IMR-90 (cell line): ENCODE measurements at regions not wholly inside any gene's neighbourhood (a gene's known extent, or its start where the extent isn't known, plus 50 kb on each side); places are given as distances from the start of the nearest gene placed in this dataset.

Experiments
- ATAC-seq: fragments of 200-7000 bp; cut with Tn5 transposase; 2 replicates; pipeline ENCODE4 v1.9.1; 2020; ENCODE audit warnings: low read depth, mild to moderate bottlenecking, moderate library complexity
- BruUV-seq: library from RNA; stranded (reverse); fragments of 400-500 nt; replicated peaks from 2 replicates; lab custom pipeline; 2021; lab: Mats Ljungman, UMichigan
- CTCF ChIA-PET: fragments of 300-600 bp; formaldehyde crosslinking; extraction: SDS; loops from one replicate; lab custom pipeline; 2021; ENCODE audit warnings: antibody characterized with exemption; lab: Yijun Ruan, JAX
- POLR2A ChIA-PET: fragments of 300-600 bp; sonication (Branson Sonifier 250); formaldehyde crosslinking; loops from one replicate; lab custom pipeline; 2022; ENCODE audit warnings: antibody characterized with exemption; ENCODE audit not compliant: unreplicated experiment; lab: Charles Lee
- DNase-seq: peaks from one replicate; pipeline ENCODE4 v3.0.0; 2013
- H2AFZ ChIP-seq: replicated peaks from 2 replicates; pipeline ENCODE3; 2013; ENCODE audit warnings: low read length, mild to moderate bottlenecking; ENCODE audit not compliant: poor library complexity
- H2AK5ac ChIP-seq: 2 replicates; pipeline ENCODE4 v1.6.1; 2013; ENCODE audit warnings: low read depth, low read length, inconsistent platforms
- H2AK9ac ChIP-seq: replicated peaks from 2 replicates; pipeline ENCODE3; 2013; ENCODE audit warnings: mild to moderate bottlenecking, low read depth, low read length, moderate library complexity; ENCODE audit not compliant: poor library complexity
- H2BK120ac ChIP-seq: 2 replicates; pipeline ENCODE4 v1.6.1; 2013; ENCODE audit warnings: low read depth, low read length, inconsistent platforms
- H2BK15ac ChIP-seq: 3 replicates; pipeline ENCODE4 v1.6.1; 2013; ENCODE audit warnings: low read depth, low read length, inconsistent platforms
- H2BK20ac ChIP-seq: 2 replicates; pipeline ENCODE4 v1.6.1; 2013; ENCODE audit warnings: low read depth, mild to moderate bottlenecking, inconsistent platforms, low read length, moderate library complexity
- H2BK5ac ChIP-seq: 2 replicates; pipeline ENCODE4 v1.6.1; 2013; ENCODE audit warnings: mild to moderate bottlenecking, low read depth, low read length, inconsistent platforms; ENCODE audit not compliant: poor library complexity, severe bottlenecking
- H3K14ac ChIP-seq: replicated peaks from 2 replicates; pipeline ENCODE4 v1.6.1; 2013; ENCODE audit warnings: low read depth, low read length, inconsistent platforms
- H3K18ac ChIP-seq: 2 replicates; pipeline ENCODE4 v1.6.1; 2013; ENCODE audit warnings: low read depth, low read length, control low read depth
- H3K23ac ChIP-seq: 2 replicates; pipeline ENCODE4 v1.6.1; 2013; ENCODE audit warnings: low read depth, low read length, inconsistent platforms
- H3K27ac ChIP-seq: 2 replicates; pipeline ENCODE4 v1.5.1; 2013; ENCODE audit warnings: mild to moderate bottlenecking, control low read depth, low read length; ENCODE audit not compliant: insufficient read depth
- H3K27me3 ChIP-seq: 2 replicates; pipeline ENCODE4 v1.6.1; 2013; ENCODE audit warnings: low read length; ENCODE audit not compliant: control insufficient read depth, insufficient read depth
- H3K36me3 ChIP-seq: 2 replicates; pipeline ENCODE4 v1.6.1; 2013; ENCODE audit warnings: low read length, mixed read lengths; ENCODE audit not compliant: control insufficient read depth, insufficient read depth
- H3K4ac ChIP-seq: 2 replicates; pipeline ENCODE4 v1.6.1; 2013; ENCODE audit warnings: low read depth, low read length, inconsistent platforms
- H3K4me1 ChIP-seq: 2 replicates; pipeline ENCODE4 v1.6.1; 2013; ENCODE audit warnings: low read length, mixed read lengths; ENCODE audit not compliant: control insufficient read depth, insufficient read depth
- H3K4me2 ChIP-seq: 2 replicates; pipeline ENCODE4 v1.6.1; 2013; ENCODE audit warnings: low read depth, mild to moderate bottlenecking, control low read depth, low read length, moderate library complexity
- H3K4me3 ChIP-seq: 2 replicates; pipeline ENCODE4 v1.5.1; 2013; ENCODE audit warnings: low read depth, mild to moderate bottlenecking, control low read depth, low read length, moderate library complexity; ENCODE audit not compliant: insufficient read depth
- H3K56ac ChIP-seq: 2 replicates; pipeline ENCODE4 v1.6.1; 2013; ENCODE audit warnings: low read length, inconsistent platforms; ENCODE audit not compliant: insufficient read depth; ENCODE audit errors: extremely low read depth
- H3K79me1 ChIP-seq, 2 experiments: 2 replicates each; pipeline ENCODE4 v1.6.1; 2013; ENCODE audit warnings: low read length in 2 of 2, inconsistent platforms in 1 of 2, low read depth in 1 of 2
- H3K9ac ChIP-seq: 2 replicates; pipeline ENCODE4 v1.6.1; 2013; ENCODE audit warnings: low read depth, low read length, control low read depth
- H3K9me1 ChIP-seq: 2 replicates; pipeline ENCODE4 v1.6.1; 2013; ENCODE audit warnings: low read length, inconsistent platforms; ENCODE audit not compliant: insufficient read depth
- H3K9me3 ChIP-seq: 2 replicates; pipeline ENCODE4 v1.6.1; 2013; ENCODE audit warnings: low read length; ENCODE audit not compliant: control insufficient read depth, insufficient read depth
- H4K20me1 ChIP-seq: 2 replicates; pipeline ENCODE4 v1.6.1; 2013; ENCODE audit warnings: low read length, inconsistent platforms; ENCODE audit not compliant: insufficient read depth
- H4K5ac ChIP-seq: 2 replicates; pipeline ENCODE4 v1.6.1; 2013; ENCODE audit warnings: mild to moderate bottlenecking, low read depth, low read length, control low read depth
- H4K8ac ChIP-seq, 2 experiments: 2 replicates each; pipeline ENCODE4 v1.6.1; 2013; ENCODE audit warnings: low read depth in 2 of 2, low read length in 2 of 2, control low read depth in 1 of 2, inconsistent platforms in 1 of 2
- H4K91ac ChIP-seq: 2 replicates; pipeline ENCODE4 v1.6.1; 2013; ENCODE audit warnings: low read depth, low read length, inconsistent platforms; ENCODE audit not compliant: insufficient read depth
- BHLHE40 ChIP-seq: fragments of 150-350 bp; IDR thresholded peaks from 2 replicates; pipeline ENCODE4 v1.6.1; 2016; ENCODE audit warnings: mild to moderate bottlenecking, low read depth, low read length
- FOS ChIP-seq: fragments of 150-350 bp; IDR thresholded peaks from 2 replicates; pipeline ENCODE4 v1.6.1; 2016; ENCODE audit warnings: low read depth, low read length
- MAFK ChIP-seq: IDR thresholded peaks from 2 replicates; pipeline ENCODE4 v1.6.1; 2012; ENCODE audit warnings: low read depth, low read length, improper control_type of control experiment
- MAZ ChIP-seq: IDR thresholded peaks from 2 replicates; pipeline ENCODE4 v1.6.1; 2012; ENCODE audit warnings: low read depth, mild to moderate bottlenecking, low read length, improper control_type of control experiment, moderate library complexity, borderline replicate concordance
- POLR2A ChIP-seq: IDR thresholded peaks from 2 replicates; pipeline ENCODE4 v1.6.1; 2012; ENCODE audit warnings: mild to moderate bottlenecking, low read depth, low read length
- RAD21 ChIP-seq: IDR thresholded peaks from 2 replicates; pipeline ENCODE4 v1.6.1; 2012; ENCODE audit warnings: low read length, improper control_type of control experiment
- WGBS, 2 experiments: methylation state at CpG; one replicate each; pipeline versions ENCODE4 v1.1.5 to v1.1.7; 2013; ENCODE audit warnings: missing lambda C conversion rate in 2 of 2; ENCODE audit not compliant: insufficient read length in 1 of 2; ENCODE audit errors: extremely low coverage in 2 of 2; 5-methylcytosine and 5-hydroxymethylcytosine counted together
- dilution Hi-C: fragments of 300-500 bp; cut with HindIII; formaldehyde crosslinking; loops from one replicate; pipeline ENCODE4 v1.14.3; 2018; ENCODE audit warnings: low sequenced_read_pairs; ENCODE audit not compliant: unreplicated experiment
- in situ Hi-C: fragments of 300-500 bp; cut with MboI; formaldehyde crosslinking; loops from 3 replicates; pipeline ENCODE4 v1.14.3; 2019; ENCODE audit warnings: low sequenced_read_pairs, inconsistent platforms, mixed read lengths
- intact Hi-C: fragments of 100-400 bp; cut with micrococcal nuclease; formaldehyde crosslinking; loops from 2 replicates; pipeline ENCODE4 v1.10.0; 2022

DNA sequence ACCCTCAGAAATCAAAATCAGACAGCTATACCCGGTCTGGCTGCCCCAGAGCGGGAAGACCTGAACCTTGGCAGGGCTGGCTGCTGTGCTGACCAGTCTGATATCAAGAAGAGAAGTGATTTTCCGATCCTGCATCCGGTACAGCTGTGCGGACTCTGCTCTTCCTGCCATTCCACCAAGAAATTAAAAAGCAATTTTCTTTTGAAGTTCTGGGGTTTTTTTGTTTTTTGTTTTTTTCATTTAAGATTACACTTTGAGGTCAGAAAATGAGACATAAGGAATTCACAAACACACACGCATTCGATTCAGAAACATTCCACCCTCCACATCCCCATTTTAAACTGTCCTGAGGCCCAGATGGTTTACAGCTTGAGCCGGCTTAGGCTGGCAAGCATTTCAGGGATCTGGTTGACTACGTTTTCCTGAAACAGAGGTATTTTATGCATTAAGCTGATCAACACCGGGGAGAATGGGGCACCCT, 156.5 kb downstream of the COL6A3 start:
- Histone ChIP-seq H3K56ac (peak overlapping the region; percentile 98), H3K9me3 (no peaks in the 10 kb centered on the region), H2AK9ac (no peak overlapping the region), H2BK5ac (peak overlapping the region; percentile 95), H3K18ac (peak overlapping the region; percentile 92), H2BK120ac (peak overlapping the region; percentile 99), H2BK15ac (peak overlapping the region; percentile 99; the same call in 2 of the 3 replicates), H3K27me3 (no peaks in the 10 kb centered on the region), H3K4me2 (peak overlapping the region; percentile 61; the same call in 1 of the 2 replicates), H3K4me3 (no peak overlapping the region; the same call in 1 of the 2 replicates), H4K5ac (peak overlapping the region; percentile 91), H3K79me1 (peaks cover 20 to 40% of the 10 kb centered on the region in 2 experiments), H3K9ac (peak overlapping the region; percentile 87), H4K91ac (peak overlapping the region; percentile 99), H3K27ac (peak overlapping the region; percentile 95), H3K36me3 (no peaks in the 10 kb centered on the region), H2AFZ (no peak overlapping the region), H3K14ac (peak overlapping the region; percentile 99), H3K4me1 (peaks cover 45% of the 10 kb centered on the region), H3K4ac (peak overlapping the region; percentile 100), H2BK20ac (peak overlapping the region; percentile 99), H2AK5ac (peak overlapping the region; percentile 84), H4K20me1 (no peaks in the 10 kb centered on the region), H3K23ac (peak overlapping the region; percentile 40), H3K9me1 (peaks cover 39% of the 10 kb centered on the region), H4K8ac (peak overlapping the region; percentile 94 to 97)
- BruUV-seq: no TSS peak
- dilution Hi-C loops (no loop called here), in situ Hi-C loops (no loop called here), intact Hi-C loops (loop anchor here (2.0 to 5.0 kb wide), 6 partner anchors 23 to 155 kb away; partner anchors contain the start of gene COL6A3)
- ChIA-PET POLR2A (interaction anchor here (0.5 to 1.9 kb wide), 13 partner anchors 22 to 157 kb away, joined by 3 to 9 read pairs (median 4); partner anchors contain the start of gene COL6A3), CTCF (interaction anchor here (0.5 to 1.2 kb wide), 4 partner anchors 20 to 164 kb away, joined by 3 read pairs; no protein-coding TSS in a partner anchor)
- peak; percentile 46 for ATAC-seq
- DNase-seq: peak; percentile 89
- TF ChIP-seq MAFK (no peak), MAZ (no peak), RAD21 (peak; percentile 4; the same call in 1 of the 2 replicates), FOS (no peak), POLR2A (peak; percentile 32; the same call in 1 of the 2 replicates), BHLHE40 (no peak)
- WGBS, 2 experiments: no CpG with 5 or more reads among the region's 10 CpGs
